ENCODE measurements at regions not wholly inside any gene's neighbourhood (a gene's known extent, or its start where the extent isn't known, plus 50 kb on each side); places are given as distances from the start of the nearest gene placed in this dataset.

GRCh38 chr5:124669956-124670721 lies 76.3 kb downstream of the ZNF608 start:
- TF ChIP-seq SIN3A (IDR thresholded peaks at IDR 0.05; ENCODE audit: borderline replicate concordance, insufficient read depth, low read length) (no peak), TAF1 (IDR thresholded peaks at IDR 0.05; ENCODE audit: borderline replicate concordance, insufficient read depth, low read length) (no peak), REST (IDR thresholded peaks at IDR 0.05; ENCODE audit: insufficient read depth in 1 of 2, low read depth in 2 of 2, low read length in 2 of 2) (no peak), POLR2AphosphoS5 (IDR thresholded peaks at IDR 0.05; ENCODE audit: low read depth, low read length) (no peak), FOXP2 (optimal IDR thresholded peaks at IDR 0.05; ENCODE audit: borderline replicate concordance, extremely low read depth, extremely low read length, insufficient read depth) (no peak)

- TF ChIP-seq SIN3A (IDR thresholded peaks at IDR 0.05; ENCODE audit: borderline replicate concordance, insufficient read depth, low read length), result no peak
- no peak for TF ChIP-seq REST (IDR thresholded peaks at IDR 0.05; ENCODE audit: insufficient read depth in 1 of 2, low read depth in 2 of 2, low read length in 2 of 2)
- TF ChIP-seq TAF1 (IDR thresholded peaks at IDR 0.05; ENCODE audit: borderline replicate concordance, insufficient read depth, low read length), result no peak
- TF ChIP-seq POLR2AphosphoS5 (IDR thresholded peaks at IDR 0.05; ENCODE audit: low read depth, low read length), result no peak
- no peak for TF ChIP-seq FOXP2 (optimal IDR thresholded peaks at IDR 0.05; ENCODE audit: borderline replicate concordance, extremely low read depth, extremely low read length, insufficient read depth)
These were observed 77.2 kb downstream of the ZNF608 start for GRCh38 chr5:124669300-124669648.

GRCh38 chr5:124668353-124669299 lies 77.8 kb downstream of the ZNF608 start:
- TF ChIP-seq POLR2AphosphoS5 (IDR thresholded peaks at IDR 0.05; ENCODE audit: low read depth, low read length) (no peak), SIN3A (IDR thresholded peaks at IDR 0.05; ENCODE audit: borderline replicate concordance, insufficient read depth, low read length) (no peak), FOXP2 (optimal IDR thresholded peaks at IDR 0.05; ENCODE audit: borderline replicate concordance, extremely low read depth, extremely low read length, insufficient read depth) (no peak), REST (IDR thresholded peaks at IDR 0.05; ENCODE audit: insufficient read depth in 1 of 2, low read depth in 2 of 2, low read length in 2 of 2) (no peak), TAF1 (IDR thresholded peaks at IDR 0.05; ENCODE audit: borderline replicate concordance, insufficient read depth, low read length) (no peak)

GRCh38 chr5:124665625-124666024 lies 80.8 kb downstream of the ZNF608 start:
- TF ChIP-seq TAF1 (IDR thresholded peaks at IDR 0.05; ENCODE audit: borderline replicate concordance, insufficient read depth, low read length), result no peak
- no peak for TF ChIP-seq POLR2AphosphoS5 (IDR thresholded peaks at IDR 0.05; ENCODE audit: low read depth, low read length)

GRCh38 chr5:124665035-124665434 lies 81.4 kb downstream of the ZNF608 start:
- TF ChIP-seq SIN3A (IDR thresholded peaks at IDR 0.05; ENCODE audit: borderline replicate concordance, insufficient read depth, low read length) (no peak), POLR2AphosphoS5 (IDR thresholded peaks at IDR 0.05; ENCODE audit: low read depth, low read length) (no peak), FOXP2 (optimal IDR thresholded peaks at IDR 0.05; ENCODE audit: borderline replicate concordance, extremely low read depth, extremely low read length, insufficient read depth) (no peak), REST (IDR thresholded peaks at IDR 0.05; ENCODE audit: insufficient read depth in 1 of 2, low read depth in 2 of 2, low read length in 2 of 2) (no peak), TAF1 (IDR thresholded peaks at IDR 0.05; ENCODE audit: borderline replicate concordance, insufficient read depth, low read length) (no peak)
